ENCODE measurements at regions not wholly inside any gene's neighbourhood (a gene's known extent, or its start where the extent isn't known, plus 50 kb on each side); places are given as distances from the start of the nearest gene placed in this dataset.

GRCh38 chr15:35723120-35723847 lies 177.3 kb upstream of the DPH6 start:
- no peak for TF ChIP-seq POLR2A (IDR thresholded peaks at IDR 0.05)
- no peak for TF ChIP-seq CTCF (IDR thresholded peaks at IDR 0.05)
- no peak overlapping the region for H3K27ac ChIP-seq
- WGBS, 2 donors = 64 to 84% methylated on average over 5 of the region's 5 CpGs
- peaks cover 0 to 20% (median 0%) of the 10 kb centered on the region in 3 donors for H3K4me1 ChIP-seq
- DNase-seq = no peak
- H3K4me3 ChIP-seq = no peak overlapping the region
- H3K9me3 ChIP-seq = no peaks in the 10 kb centered on the region
- no peaks in the 10 kb centered on the region for H3K27me3 ChIP-seq
- H3K36me3 ChIP-seq = no peaks in the 10 kb centered on the region
- intact Hi-C loops (cut with DNase I) = no loop called here

GRCh38 chr15:35723852-35724251 lies 177.9 kb upstream of the DPH6 start:
- intact Hi-C loops (cut with DNase I) = no loop called here
- TF ChIP-seq POLR2A (IDR thresholded peaks at IDR 0.05) (no peak), CTCF (IDR thresholded peaks at IDR 0.05) (no peak)
- Histone ChIP-seq H3K36me3 (no peaks in the 10 kb centered on the region), H3K27ac (no peak overlapping the region), H3K4me1 (peaks cover 0 to 26% (median 0%) of the 10 kb centered on the region in 3 donors), H3K4me3 (no peak overlapping the region), H3K27me3 (no peaks in the 10 kb centered on the region), H3K9me3 (no peaks in the 10 kb centered on the region)
- WGBS, 2 donors = 93 to 96% methylated on average over 4 of the region's 4 CpGs
- no peak for DNase-seq

- DNase-seq = no peak
- Histone ChIP-seq H3K4me3 (no peak overlapping the region), H3K36me3 (no peaks in the 10 kb centered on the region), H3K9me3 (no peaks in the 10 kb centered on the region), H3K27ac (no peak overlapping the region), H3K27me3 (no peaks in the 10 kb centered on the region), H3K4me1 (peaks cover 0 to 27% (median 0%) of the 10 kb centered on the region in 3 donors)
- intact Hi-C loops (cut with DNase I) = no loop called here
- TF ChIP-seq CTCF (IDR thresholded peaks at IDR 0.05) (no peak), POLR2A (IDR thresholded peaks at IDR 0.05) (no peak)
Measured at GRCh38 chr15:35724626-35725025, 178.7 kb upstream of the DPH6 start.

- peaks cover 0 to 24% (median 0%) of the 10 kb centered on the region in 3 donors for H3K4me1 ChIP-seq
- intact Hi-C loops (cut with DNase I) = no loop called here
- H3K27me3 ChIP-seq = no peaks in the 10 kb centered on the region
- H3K27ac ChIP-seq = no peak overlapping the region
- TF ChIP-seq POLR2A (IDR thresholded peaks at IDR 0.05) (no peak), CTCF (IDR thresholded peaks at IDR 0.05) (no peak)
- H3K9me3 ChIP-seq = no peaks in the 10 kb centered on the region
- H3K4me3 ChIP-seq = no peak overlapping the region
- 66 to 77% methylated on average over 3 of the region's 3 CpGs for WGBS, 2 donors
- H3K36me3 ChIP-seq = no peaks in the 10 kb centered on the region
- no peak for DNase-seq
Measured at GRCh38 chr15:35725353-35725752, 179.4 kb upstream of the DPH6 start.

- Histone ChIP-seq H3K27me3 (no peaks in the 10 kb centered on the region), H3K4me3 (no peak overlapping the region), H3K9me3 (no peaks in the 10 kb centered on the region), H3K36me3 (no peaks in the 10 kb centered on the region), H3K4me1 (peaks cover 0 to 18% (median 0%) of the 10 kb centered on the region in 3 donors), H3K27ac (peak overlapping the region in 1 of 4 donors; percentile 59)
- no peak for DNase-seq
- 80% methylated on average over 5 to 8 of the region's 9 CpGs for WGBS, 2 donors
- intact Hi-C loops (cut with DNase I) = no loop called here
- TF ChIP-seq POLR2A (IDR thresholded peaks at IDR 0.05) (no peak), CTCF (IDR thresholded peaks at IDR 0.05) (no peak)
Measured at GRCh38 chr15:35727627-35728026, 181.7 kb upstream of the DPH6 start.

All from esophagus squamous epithelium (tissue), 5 donors.